ENCODE measurements at regions not wholly inside any gene's neighbourhood (a gene's known extent, or its start where the extent isn't known, plus 50 kb on each side); places are given as distances from the start of the nearest gene placed in this dataset.
"Not testable (repeated sequence)": the region's sequence is repeated elsewhere in the genome, so short reads cannot be mapped to it uniquely, and the experiment has no call there.

- no peaks in the 10 kb centered on the region for H3K27me3 ChIP-seq
- no peak overlapping the region for H3K27ac ChIP-seq
- intact Hi-C loops (cut with DNase I; ENCODE audit: low total_unique reads), result no loop called here
- H3K36me3 ChIP-seq, result no peaks in the 10 kb centered on the region
- H3K4me1 ChIP-seq, result no peaks in the 10 kb centered on the region
- no peaks in the 10 kb centered on the region for H3K9me3 ChIP-seq
- DNase-seq, result no peak
- TF ChIP-seq CTCF (IDR thresholded peaks at IDR 0.05), result no peak
- no peak for TF ChIP-seq POLR2A (IDR thresholded peaks at IDR 0.05)
- H3K4me3 ChIP-seq, result no peak overlapping the region
Observed at GRCh38 chr4:189613207-189613606, 327.5 kb upstream of the FRG1 start.

- TF ChIP-seq POLR2A (IDR thresholded peaks at IDR 0.05) (no peak), CTCF (IDR thresholded peaks at IDR 0.05) (no peak)
- Histone ChIP-seq H3K4me1 (no peaks in the 10 kb centered on the region), H3K27me3 (no peaks in the 10 kb centered on the region), H3K9me3 (no peaks in the 10 kb centered on the region), H3K4me3 (no peak overlapping the region), H3K27ac (no peak overlapping the region), H3K36me3 (no peaks in the 10 kb centered on the region)
- DNase-seq, result no peak
- intact Hi-C loops (cut with DNase I; ENCODE audit: low total_unique reads), result no loop called here
Observed at GRCh38 chr4:189615217-189615663, 325.4 kb upstream of the FRG1 start.

- H3K4me3 ChIP-seq; H3K9me3 ChIP-seq; H3K36me3 ChIP-seq; H3K4me1 ChIP-seq; H3K27me3 ChIP-seq; intact Hi-C loops (cut with DNase I; ENCODE audit: low total_unique reads); H3K27ac ChIP-seq; DNase-seq: not testable (repeated sequence)
Observed at GRCh38 chr4:189617741-189618140, 322.9 kb upstream of the FRG1 start.

- intact Hi-C loops (cut with DNase I; ENCODE audit: low total_unique reads); H3K9me3 ChIP-seq; H3K4me3 ChIP-seq; H3K27ac ChIP-seq; DNase-seq; H3K4me1 ChIP-seq; H3K27me3 ChIP-seq; H3K36me3 ChIP-seq: not testable (repeated sequence)
Observed at GRCh38 chr4:189619441-189620250, 321.0 kb upstream of the FRG1 start.

- H3K27ac ChIP-seq; intact Hi-C loops (cut with DNase I; ENCODE audit: low total_unique reads); H3K36me3 ChIP-seq: not testable (repeated sequence)
Observed at GRCh38 chr4:189622574-189622973, 318.1 kb upstream of the FRG1 start.

GRCh38 chr4:189627041-189627440 is 313.6 kb upstream of the FRG1 start:
- DNase-seq; H3K9me3 ChIP-seq; H3K36me3 ChIP-seq; H3K4me1 ChIP-seq; H3K27me3 ChIP-seq; H3K4me3 ChIP-seq; H3K27ac ChIP-seq; intact Hi-C loops (cut with DNase I; ENCODE audit: low total_unique reads): not testable (repeated sequence)

More at GRCh38 chr4:189622574-189622973, 318.1 kb upstream of the FRG1 start:
- H3K9me3 ChIP-seq, H3K4me3 ChIP-seq, DNase-seq, H3K4me1 ChIP-seq, H3K27me3 ChIP-seq: not testable (repeated sequence)

GRCh38 chr4:189629733-189630132 is 310.9 kb upstream of the FRG1 start:
- H3K27me3 ChIP-seq; H3K9me3 ChIP-seq; H3K4me1 ChIP-seq; intact Hi-C loops (cut with DNase I; ENCODE audit: low total_unique reads); DNase-seq; H3K27ac ChIP-seq; H3K36me3 ChIP-seq; H3K4me3 ChIP-seq: not testable (repeated sequence)

- H3K27me3 ChIP-seq; H3K4me1 ChIP-seq; H3K4me3 ChIP-seq; DNase-seq; H3K36me3 ChIP-seq; intact Hi-C loops (cut with DNase I; ENCODE audit: low total_unique reads); H3K27ac ChIP-seq; H3K9me3 ChIP-seq: not testable (repeated sequence)
Observed at GRCh38 chr4:189630913-189631567, 309.6 kb upstream of the FRG1 start.

GRCh38 chr4:189631568-189631916 is 309.1 kb upstream of the FRG1 start:
- H3K4me1 ChIP-seq; H3K36me3 ChIP-seq; intact Hi-C loops (cut with DNase I; ENCODE audit: low total_unique reads); H3K4me3 ChIP-seq; DNase-seq; H3K27ac ChIP-seq; H3K27me3 ChIP-seq; H3K9me3 ChIP-seq: not testable (repeated sequence)

- intact Hi-C loops (cut with DNase I; ENCODE audit: low total_unique reads); H3K27me3 ChIP-seq; H3K4me1 ChIP-seq; H3K36me3 ChIP-seq; H3K27ac ChIP-seq; H3K9me3 ChIP-seq; H3K4me3 ChIP-seq; DNase-seq: not testable (repeated sequence)
Observed at GRCh38 chr4:189650436-189650835, 290.2 kb upstream of the FRG1 start.

- H3K4me1 ChIP-seq; H3K27me3 ChIP-seq; H3K9me3 ChIP-seq; H3K4me3 ChIP-seq; H3K36me3 ChIP-seq; intact Hi-C loops (cut with DNase I; ENCODE audit: low total_unique reads); DNase-seq; H3K27ac ChIP-seq: not testable (repeated sequence)
Observed at GRCh38 chr4:189653130-189653653, 287.5 kb upstream of the FRG1 start.
